Mammary epithelial cell (primary cell): ENCODE measurements at regions not wholly inside any gene's neighbourhood (a gene's known extent, or its start where the extent isn't known, plus 50 kb on each side); places are given as distances from the start of the nearest gene placed in this dataset.

Experiments
- CTCF ChIP-seq, 2 donors: IDR thresholded peaks in 1 of 2; conservative IDR thresholded peaks in 1 of 2; 2 replicates each; pipeline ENCODE4 v1.5.1; 2011 to 2012; ENCODE audit warnings: inconsistent platforms in 2 of 2, low read length in 2 of 2, mild to moderate bottlenecking in 2 of 2, control low read depth in 1 of 2, low read depth in 1 of 2; ENCODE audit not compliant: insufficient read depth in 1 of 2; ENCODE audit errors: extremely low read depth in 1 of 2
- EZH2 ChIP-seq: IDR thresholded peaks from 2 replicates; pipeline ENCODE4 v1.6.1; 2012; ENCODE audit warnings: low read length, inconsistent platforms, borderline replicate concordance

DNA sequence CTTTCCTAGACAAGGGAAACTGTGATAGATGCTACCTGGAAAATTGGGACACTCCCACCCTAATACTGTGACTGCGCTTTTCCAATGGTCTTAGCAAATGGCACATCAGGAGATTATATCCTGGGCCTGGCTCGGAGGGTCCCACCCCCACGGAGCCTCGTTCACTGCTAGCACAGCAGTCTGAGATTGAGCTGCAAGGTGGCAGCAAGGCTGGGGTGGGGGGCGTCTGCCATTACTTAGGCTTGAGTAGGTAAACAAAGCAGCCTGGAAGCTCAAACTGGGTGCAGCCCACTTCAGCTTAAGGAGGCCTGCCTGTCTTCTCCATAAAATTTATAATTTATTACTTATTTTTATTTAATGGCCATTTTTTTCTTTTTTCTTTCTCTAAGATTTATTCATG is 802.1 kb upstream of the SLC39A10 start:
- TF ChIP-seq CTCF (conservative IDR thresholded peaks at IDR 0.05 in 1 of 2, IDR thresholded peaks at IDR 0.05 in 1 of 2; ENCODE audit: extremely low read depth in 1 of 2, insufficient read depth in 1 of 2, low read depth in 1 of 2, low read length in 2 of 2): no peak
- TF ChIP-seq EZH2: no peak
